BE2C (cell line): ENCODE measurements at regions not wholly inside any gene's neighbourhood (a gene's known extent, or its start where the extent isn't known, plus 50 kb on each side); places are given as distances from the start of the nearest gene placed in this dataset.
"Not testable (repeated sequence)": the region's sequence is repeated elsewhere in the genome, so short reads cannot be mapped to it uniquely, and the experiment has no call there.

Experiments used
- DNase-seq: peaks from one replicate; pipeline ENCODE4 v3.0.0-alpha.2; 2020
- H3K27me3 ChIP-seq: fragments of 250-450 bp; sonication (Bioruptor Pico); 2 replicates; pipeline ENCODE4 v1.5.1; 2020; ENCODE audit warnings: mild to moderate bottlenecking
- H3K36me3 ChIP-seq: fragments of 250-450 bp; sonication (Bioruptor Pico); 2 replicates; pipeline ENCODE4 v1.5.1; 2020; ENCODE audit warnings: mild to moderate bottlenecking
- H3K4me1 ChIP-seq: fragments of 250-450 bp; sonication (Bioruptor Pico); 2 replicates; pipeline ENCODE4 v1.5.1; 2020
- H3K4me3 ChIP-seq: 2 replicates; pipeline ENCODE4 v1.5.1; 2011; ENCODE audit warnings: low read depth, low read length
- H3K9me3 ChIP-seq: fragments of 250-450 bp; sonication (Bioruptor Pico); 2 replicates; pipeline ENCODE4 v1.5.1; 2020
- CTCF ChIP-seq: IDR thresholded peaks from 2 replicates; pipeline ENCODE4 v1.5.1; 2012; ENCODE audit warnings: mild to moderate bottlenecking, low read depth, low read length

- TF ChIP-seq CTCF, result no peak
- Histone ChIP-seq H3K27me3 (no peaks in the 10 kb centered on the region), H3K4me1 (0 out of 2 replicates have a peak, but pooled peaks cover 2% of the 10 kb centered on the region), H3K4me3 (no peak overlapping the region), H3K36me3 (no peaks in the 10 kb centered on the region), H3K9me3 (no peaks in the 10 kb centered on the region)
- no peak for DNase-seq
Measured at GRCh38 chr2:7633566-7634153, 716.4 kb downstream of the RNF144A start.

DNA sequence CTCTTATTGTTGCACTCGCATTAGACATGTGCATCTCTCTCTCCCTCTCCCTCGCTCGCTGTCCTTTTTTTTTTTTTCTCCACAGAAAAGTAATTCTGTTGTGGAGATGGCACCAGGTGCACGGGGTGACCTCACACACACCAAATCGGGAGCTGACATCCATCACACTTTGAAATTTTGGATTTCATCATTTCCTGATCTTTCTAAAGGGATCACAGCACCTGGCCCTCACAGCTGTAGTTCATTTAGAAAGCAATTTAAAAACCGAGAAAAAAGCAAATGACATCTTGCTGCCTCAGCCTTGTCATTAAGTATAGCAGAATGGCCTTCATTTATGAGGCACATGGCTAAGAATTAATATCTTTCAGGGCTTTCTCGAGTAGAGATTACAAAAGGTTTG, 717.2 kb downstream of the RNF144A start:
- Histone ChIP-seq H3K36me3 (no peaks in the 10 kb centered on the region), H3K4me1 (0 out of 2 replicates have a peak, but pooled peaks cover 2% of the 10 kb centered on the region), H3K4me3 (no peak overlapping the region), H3K9me3 (no peaks in the 10 kb centered on the region), H3K27me3 (no peaks in the 10 kb centered on the region)
- TF ChIP-seq CTCF, result no peak
- no peak for DNase-seq

GRCh38 chr2:7639476-7639875, 722.3 kb downstream of the RNF144A start:
- Histone ChIP-seq H3K36me3 (no peaks in the 10 kb centered on the region), H3K27me3 (no peaks in the 10 kb centered on the region), H3K9me3 (0 out of 2 replicates have a peak, but pooled peaks cover 3% of the 10 kb centered on the region), H3K4me3 (no peak overlapping the region), H3K4me1 (no peaks in the 10 kb centered on the region)
- no peak for DNase-seq
- TF ChIP-seq CTCF, result no peak

- H3K9me3 ChIP-seq, DNase-seq, H3K4me1 ChIP-seq, H3K27me3 ChIP-seq, H3K4me3 ChIP-seq, H3K36me3 ChIP-seq: not testable (repeated sequence)
Measured at GRCh38 chr2:7641272-7641671, 724.1 kb downstream of the RNF144A start.

GRCh38 chr2:7646024-7646423, 728.8 kb downstream of the RNF144A start:
- H3K36me3 ChIP-seq, result no peaks in the 10 kb centered on the region
- H3K27me3 ChIP-seq, result no peaks in the 10 kb centered on the region
- peak; percentile 6 for DNase-seq
- 0 out of 2 replicates have a peak, but pooled peaks cover 3% of the 10 kb centered on the region for H3K9me3 ChIP-seq
- no peak overlapping the region for H3K4me3 ChIP-seq
- peaks cover 9% of the 10 kb centered on the region; the same call in 1 of the 2 replicates for H3K4me1 ChIP-seq
- TF ChIP-seq CTCF, result no peak

- peaks cover 9% of the 10 kb centered on the region; the same call in 1 of the 2 replicates for H3K4me1 ChIP-seq
- no peak overlapping the region for H3K4me3 ChIP-seq
Measured at GRCh38 chr2:7646661-7647060, 729.4 kb downstream of the RNF144A start.

More at GRCh38 chr2:7646661-7647060, 729.4 kb downstream of the RNF144A start:
- Histone ChIP-seq H3K27me3 (no peaks in the 10 kb centered on the region), H3K9me3 (no peaks in the 10 kb centered on the region), H3K36me3 (no peaks in the 10 kb centered on the region)
- DNase-seq, result no peak
- no peak for TF ChIP-seq CTCF
